ENCODE measurements at regions not wholly inside any gene's neighbourhood (a gene's known extent, or its start where the extent isn't known, plus 50 kb on each side); places are given as distances from the start of the nearest gene placed in this dataset.

DNA sequence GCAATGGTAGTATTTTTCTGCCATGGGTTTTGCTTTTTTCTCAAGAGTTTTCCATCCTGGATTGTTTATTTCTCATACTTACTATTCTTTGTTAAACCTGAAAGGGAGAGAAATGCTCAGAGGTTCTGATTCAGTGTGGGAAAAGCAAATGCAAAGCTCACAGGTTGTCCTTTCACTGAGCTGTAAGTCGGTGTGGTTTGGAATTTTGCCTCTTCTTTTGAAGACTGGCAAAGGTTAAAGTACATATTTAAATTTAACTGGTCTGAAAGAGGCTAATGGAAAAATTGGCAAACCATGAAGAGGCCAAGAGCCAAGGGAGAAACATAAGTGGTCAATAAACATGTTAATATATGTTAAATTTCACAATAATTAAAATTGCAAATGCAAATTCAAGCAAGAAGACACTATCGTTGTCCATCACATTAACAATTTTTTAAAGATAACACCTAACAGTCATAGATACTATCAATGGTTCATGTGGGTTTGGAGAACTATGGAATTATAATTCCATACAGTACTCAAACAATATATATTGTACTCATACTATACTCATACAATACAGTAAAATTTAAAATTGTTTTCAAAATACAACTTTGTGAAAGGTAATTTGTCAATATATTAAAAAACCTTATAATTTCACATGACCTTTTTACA is 246.8 kb upstream of the STT3B start:
- intact Hi-C loops (cut with DNase I), result no loop called here

DNA sequence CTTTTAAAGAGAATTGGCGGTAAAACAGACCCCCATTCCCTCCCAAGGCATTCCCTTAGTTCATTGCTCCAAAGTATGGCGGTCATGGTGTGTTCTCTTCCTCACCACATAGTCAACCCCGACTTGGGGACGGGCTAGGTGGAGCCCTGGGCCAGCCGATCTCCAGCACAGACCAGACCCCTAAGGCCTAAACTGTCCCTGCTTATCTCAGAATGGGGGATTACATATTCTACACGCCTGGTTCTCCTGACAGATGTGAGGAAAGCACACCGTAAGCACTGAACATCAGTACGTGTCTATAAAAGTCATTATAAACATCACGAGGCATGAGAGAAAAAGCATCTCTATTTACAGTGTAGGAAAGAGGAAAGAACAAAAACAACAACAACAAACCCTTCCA is 244.5 kb upstream of the STT3B start:
- DNase-seq (ENCODE audit: low spot score) (no peak), ATAC-seq (peak; percentile 69)
- intact Hi-C loops (cut with DNase I), result no loop called here

More for the DNA sequence above, 246.8 kb upstream of the STT3B start:
- ATAC-seq (no peak), DNase-seq (ENCODE audit: low spot score) (no peak)

DNA sequence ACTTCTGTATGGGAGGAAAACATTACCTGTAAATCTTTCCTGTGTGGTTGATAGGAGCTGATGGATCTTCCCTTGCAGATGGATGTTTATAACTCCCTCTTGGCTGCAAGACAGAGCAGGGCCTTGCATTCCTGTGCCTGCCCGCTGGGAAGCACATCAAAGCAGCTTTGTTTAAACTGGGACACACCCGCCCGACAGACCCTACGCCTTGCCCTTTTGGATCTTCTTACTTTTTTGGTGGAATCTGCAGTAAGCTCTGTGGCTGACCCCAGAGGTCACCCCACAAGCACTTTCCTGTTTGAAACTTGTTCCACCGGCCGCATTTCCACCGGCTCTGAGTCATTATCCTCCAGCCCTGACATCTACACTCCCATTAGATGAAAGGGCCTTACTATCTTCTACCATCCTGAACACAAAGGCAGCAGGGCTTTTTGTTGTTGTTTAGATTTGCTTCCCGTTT is 244.1 kb upstream of the STT3B start:
- peak; percentile 93 for ATAC-seq
- intact Hi-C loops (cut with DNase I), result no loop called here
- peak; percentile 69 for DNase-seq (ENCODE audit: low spot score)

DNA sequence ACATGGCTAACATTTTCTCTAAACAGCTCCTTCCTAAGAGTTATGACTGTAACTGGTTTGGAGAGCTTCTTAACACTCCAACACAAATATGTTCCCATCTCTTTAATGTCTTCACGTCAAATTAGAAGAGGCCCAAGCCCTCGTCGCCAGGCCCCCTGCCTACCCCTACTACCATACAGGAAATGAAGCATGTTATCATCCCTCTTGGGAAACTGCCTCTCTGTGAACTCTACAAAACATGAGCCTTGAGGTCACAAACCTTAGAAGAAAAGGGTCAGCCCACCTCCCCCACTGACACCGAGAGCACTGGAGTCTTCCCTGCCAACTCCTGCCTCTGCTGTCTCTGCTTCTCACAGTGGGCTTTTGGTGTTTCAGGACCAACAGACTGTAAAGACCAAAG is 243.1 kb upstream of the STT3B start:
- ATAC-seq (no peak), DNase-seq (ENCODE audit: low spot score) (no peak)
- intact Hi-C loops (cut with DNase I), result no loop called here

DNA sequence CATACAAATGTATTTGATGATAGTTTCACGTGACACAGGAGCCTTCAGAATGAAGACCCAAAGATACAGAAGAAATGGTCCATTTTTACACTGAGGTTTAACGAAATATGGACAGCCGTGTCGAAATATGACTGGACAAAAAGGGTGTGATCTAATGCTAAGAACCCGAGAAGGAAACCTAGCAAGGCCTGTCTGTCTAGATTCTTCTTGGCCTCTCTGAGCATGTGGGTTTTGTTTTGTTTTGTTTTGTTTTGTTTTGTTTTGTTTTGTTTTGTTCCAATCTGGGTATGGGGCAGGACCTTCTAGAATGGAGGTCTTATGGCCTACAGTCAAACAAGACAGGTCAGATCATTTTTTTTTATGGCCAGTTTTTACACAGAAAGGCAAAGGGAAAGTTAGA is 242.7 kb upstream of the STT3B start:
- DNase-seq (ENCODE audit: low spot score) (no peak), ATAC-seq (no peak)
- intact Hi-C loops (cut with DNase I), result no loop called here

DNA sequence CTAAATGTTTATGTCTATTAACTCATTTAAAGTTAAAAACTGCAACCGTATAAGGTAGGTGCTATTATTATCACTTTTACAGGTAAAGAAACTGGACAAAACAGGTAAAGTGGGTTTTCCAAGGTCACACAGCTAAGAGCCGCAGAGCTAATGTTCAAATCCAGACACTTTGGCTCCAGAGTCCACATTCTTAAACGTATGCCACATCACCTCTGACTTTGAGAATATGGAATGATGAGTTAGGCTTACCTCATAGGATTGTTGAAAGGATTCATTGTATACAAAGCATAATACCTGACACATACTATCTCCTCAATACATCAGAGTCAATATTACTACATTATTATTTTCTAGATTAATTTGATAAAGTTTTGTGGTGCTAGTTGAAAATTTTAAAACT is 240.9 kb upstream of the STT3B start:
- intact Hi-C loops (cut with DNase I), result no loop called here
- no peak for ATAC-seq
- no peak for DNase-seq (ENCODE audit: low spot score)

DNA sequence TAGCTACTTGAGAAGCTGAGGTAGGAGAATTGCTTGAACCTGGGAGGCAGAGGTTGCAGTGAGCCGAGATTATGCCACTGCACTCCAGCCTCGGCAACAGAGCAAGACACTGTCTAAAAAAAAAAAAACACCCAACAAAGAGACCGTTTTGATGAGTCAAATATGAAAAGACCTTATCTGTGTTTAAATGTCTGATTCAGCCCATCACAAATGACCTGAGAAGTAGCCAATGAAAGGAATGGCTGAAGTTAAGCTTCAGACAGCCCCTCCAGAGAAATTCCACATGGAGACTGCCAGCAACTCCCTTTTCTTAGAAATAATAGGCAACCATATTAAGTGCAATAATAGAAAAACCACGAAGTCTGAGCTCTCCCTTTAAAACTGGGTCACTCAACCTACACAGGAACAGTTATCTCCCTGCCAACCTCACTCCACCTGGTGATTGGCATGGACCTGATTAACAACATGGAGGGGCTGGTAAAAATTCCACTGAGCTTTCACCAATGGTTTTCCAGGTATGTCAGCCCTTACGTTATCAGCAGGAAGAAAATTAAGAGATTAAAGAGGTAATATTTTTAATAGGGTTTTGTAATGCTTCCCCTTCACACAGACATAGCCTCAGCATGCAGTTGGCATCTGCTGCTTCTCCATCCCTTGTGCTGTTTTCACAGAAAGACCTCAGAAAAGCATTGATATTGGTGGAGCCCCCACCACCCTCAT is 238.1 kb upstream of the STT3B start:
- ATAC-seq, result no peak
- intact Hi-C loops (cut with DNase I), result no loop called here
- DNase-seq (ENCODE audit: low spot score), result no peak

DNA sequence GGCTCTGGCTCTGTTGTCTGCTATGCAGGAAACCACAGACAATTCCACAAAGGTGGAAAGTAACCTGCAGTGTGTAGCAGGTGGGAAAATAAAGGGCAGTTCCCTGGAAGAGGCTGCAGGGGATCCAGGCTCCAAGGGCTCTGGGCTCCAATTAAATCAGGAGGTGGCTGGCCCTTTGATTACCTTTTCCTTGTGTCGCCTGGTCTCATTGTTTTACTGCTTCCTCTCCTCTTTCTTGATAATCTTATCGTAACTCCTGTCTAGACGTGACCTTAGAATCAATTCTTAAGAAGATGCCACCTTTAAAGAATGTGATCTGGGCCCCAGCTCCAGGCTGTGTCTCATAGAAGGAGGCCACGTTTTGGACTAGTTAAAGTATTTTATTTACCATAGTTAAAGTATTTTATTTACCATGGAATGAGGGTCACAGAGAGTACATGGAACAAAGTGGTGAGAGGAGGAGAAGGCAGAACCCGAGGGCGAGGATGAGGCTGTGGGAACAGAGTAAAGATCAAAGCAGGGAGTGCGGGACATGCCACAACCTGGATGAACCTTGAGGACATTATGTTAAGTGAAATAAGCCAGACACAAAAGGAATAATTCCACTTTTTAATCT is 237.5 kb upstream of the STT3B start:
- no peak for ATAC-seq
- intact Hi-C loops (cut with DNase I), result no loop called here
- DNase-seq (ENCODE audit: low spot score), result no peak

DNA sequence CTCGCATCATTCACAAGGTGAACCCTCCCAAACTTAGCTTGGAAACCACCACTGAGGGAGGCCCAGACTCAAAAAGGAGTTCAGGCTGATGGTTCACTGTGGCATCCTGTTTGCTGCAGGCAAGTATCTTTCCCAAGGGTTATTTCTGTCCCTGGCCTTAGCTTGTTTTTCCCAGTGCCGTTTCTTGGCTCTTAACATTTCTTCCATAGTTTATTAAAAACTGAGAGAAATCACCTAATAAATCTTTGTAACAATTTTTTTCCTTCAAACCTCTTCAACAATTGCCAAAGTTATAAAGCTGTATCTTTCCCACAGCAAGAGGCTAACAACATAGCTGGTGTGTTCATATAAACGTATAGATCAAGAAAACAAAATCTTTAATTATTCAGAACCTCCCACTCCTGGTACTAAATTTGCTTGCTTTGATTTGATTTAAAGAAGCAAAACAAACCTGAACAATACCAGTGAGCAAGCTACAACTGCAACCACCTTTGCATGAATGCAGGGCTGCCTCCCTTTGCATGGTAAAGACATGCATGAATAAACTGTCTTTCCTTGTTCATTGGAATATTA is 234.9 kb upstream of the STT3B start:
- no peak for ATAC-seq
- intact Hi-C loops (cut with DNase I), result no loop called here

DNA sequence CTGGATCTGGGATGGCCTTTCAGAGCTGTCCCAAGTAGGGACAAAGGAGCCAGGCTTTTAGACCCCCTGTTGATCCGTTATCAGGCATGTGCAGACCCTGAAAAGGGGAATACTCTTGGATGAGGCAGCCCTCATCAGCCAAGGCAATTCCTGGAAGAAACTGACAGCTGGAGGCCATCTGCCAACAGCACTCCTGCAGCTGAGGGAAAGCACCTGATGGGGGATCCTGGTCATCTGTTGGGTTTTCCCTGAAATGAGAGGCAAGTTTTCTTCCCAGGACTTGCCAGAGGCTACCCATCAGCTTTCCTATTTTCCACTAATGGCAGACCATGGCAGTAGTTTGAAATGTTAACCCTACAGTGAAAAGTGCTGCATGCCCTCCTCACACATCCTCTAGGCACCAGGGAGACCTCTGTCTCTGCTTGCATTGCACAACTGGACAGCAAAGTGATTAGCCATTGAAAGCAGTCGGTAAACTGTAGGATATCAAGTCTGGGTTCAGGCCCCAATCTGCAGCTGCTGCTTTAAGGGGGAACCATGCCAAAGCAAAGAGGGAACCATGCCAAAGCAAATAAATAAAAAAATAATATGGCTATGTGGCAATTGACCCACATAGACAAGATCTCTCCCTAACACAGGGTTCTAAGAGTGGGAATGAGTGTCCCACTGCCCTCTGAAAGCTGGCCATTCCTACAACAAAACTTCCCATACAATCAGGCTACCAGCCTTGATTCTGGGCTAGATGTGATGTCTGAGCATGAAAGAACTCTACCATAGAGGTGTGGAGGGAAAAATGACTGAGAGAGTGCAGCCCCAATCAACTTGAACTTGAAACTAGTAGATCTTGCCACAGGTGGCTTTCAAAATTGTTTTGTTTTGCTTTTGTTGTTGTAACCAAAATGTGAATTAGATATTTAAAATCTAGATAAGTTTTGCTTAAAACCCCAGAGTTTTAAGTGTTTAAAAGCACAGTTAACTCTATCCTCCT is 232.0 kb upstream of the STT3B start:
- DNase-seq (ENCODE audit: low spot score) (no peak), ATAC-seq (no peak)
- intact Hi-C loops (cut with DNase I), result no loop called here

More for the DNA sequence above, 234.9 kb upstream of the STT3B start:
- DNase-seq (ENCODE audit: low spot score), result no peak

DNA sequence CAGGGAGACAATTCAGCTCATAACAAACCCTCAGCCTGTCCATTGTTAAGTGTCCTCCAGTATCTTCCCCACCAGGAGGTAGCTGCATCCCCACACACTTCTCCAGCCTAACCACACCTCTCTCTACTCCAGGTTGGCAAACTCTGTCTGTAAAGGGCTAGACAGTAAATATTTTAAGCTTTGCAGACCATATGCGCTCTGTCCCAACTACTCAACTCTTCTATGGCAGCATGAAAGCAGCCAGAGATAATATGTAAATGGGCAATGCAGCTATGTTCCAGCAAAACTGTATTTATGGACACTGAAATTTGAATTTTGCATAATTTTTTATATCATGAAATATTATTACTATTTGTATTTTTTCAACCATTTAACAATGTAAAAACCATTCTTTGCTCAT is 230.4 kb upstream of the STT3B start:
- intact Hi-C loops (cut with DNase I), result no loop called here
- no peak for DNase-seq (ENCODE audit: low spot score)
- ATAC-seq, result no peak

DNA sequence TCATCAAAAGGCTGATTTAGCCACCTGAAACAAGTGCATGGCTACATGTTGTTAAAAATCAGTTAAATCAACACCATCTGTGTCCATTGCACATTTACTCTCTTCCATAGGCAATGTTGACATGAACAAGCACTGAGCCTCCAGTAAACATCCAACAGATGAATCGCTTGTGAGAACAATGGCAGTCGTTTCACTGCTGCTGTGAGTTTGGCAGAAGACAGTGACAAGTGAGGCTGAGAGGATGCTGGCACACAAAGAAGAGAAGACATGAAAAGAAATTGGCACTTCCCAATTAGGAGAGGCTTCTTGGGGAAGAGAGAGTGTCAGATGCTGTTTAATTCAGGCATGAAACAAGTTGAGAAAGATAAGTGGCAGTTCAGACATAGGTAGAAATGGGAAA is 227.4 kb upstream of the STT3B start:
- intact Hi-C loops (cut with DNase I), result no loop called here
- ATAC-seq, result no peak

DNA sequence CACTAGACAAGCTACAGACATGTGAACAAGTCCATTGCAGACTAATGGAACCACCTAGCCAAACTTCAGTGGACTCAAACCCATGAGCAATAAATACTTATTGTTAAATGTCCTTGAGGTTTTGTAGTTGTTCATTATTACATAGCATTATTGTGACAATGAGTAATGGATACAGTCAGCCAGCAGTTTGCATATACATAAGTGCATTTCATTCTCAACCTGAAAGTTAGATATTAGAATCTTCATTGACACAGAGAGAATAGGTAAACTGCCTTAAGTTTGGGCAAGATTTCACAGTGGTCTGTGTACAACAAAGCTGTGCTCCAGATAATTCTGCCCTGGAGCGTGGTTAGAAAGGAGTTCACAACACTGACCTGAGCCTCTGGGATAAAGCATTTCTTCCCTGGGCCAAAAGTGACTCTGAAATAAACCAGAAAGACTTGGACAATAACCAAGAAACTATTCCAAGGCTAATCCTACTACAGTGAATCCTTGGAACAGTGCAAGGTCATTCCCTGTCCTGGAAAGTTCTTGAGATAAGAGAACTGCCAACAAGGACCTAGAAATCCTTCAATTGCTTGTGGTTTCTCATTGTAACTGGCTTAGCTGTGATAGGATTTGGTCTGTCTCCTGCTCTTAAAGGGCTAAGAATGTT is 225.5 kb upstream of the STT3B start:
- DNase-seq (ENCODE audit: low spot score), result no peak
- intact Hi-C loops (cut with DNase I), result no loop called here
- peak; percentile 56 for ATAC-seq

More for the DNA sequence above, 227.4 kb upstream of the STT3B start:
- no peak for DNase-seq (ENCODE audit: low spot score)

DNA sequence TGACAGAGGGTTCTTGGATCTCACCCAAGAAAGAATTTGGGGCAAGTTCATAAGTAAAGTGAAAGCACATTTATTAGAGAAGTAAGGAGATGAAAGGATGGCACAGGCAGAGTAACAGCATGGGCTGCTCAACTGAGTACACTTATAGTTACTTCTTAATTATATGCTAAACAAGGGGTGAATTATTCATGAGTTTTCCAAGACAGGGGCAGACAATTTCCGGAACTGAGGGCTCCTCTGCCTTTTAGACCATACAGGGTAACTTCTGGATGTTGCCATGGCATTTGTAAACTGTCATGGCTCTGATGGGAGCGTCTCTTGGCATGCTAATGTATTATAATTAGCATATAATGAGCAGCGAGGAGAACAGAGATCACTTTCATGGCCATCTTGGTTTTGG is 221.2 kb upstream of the STT3B start:
- ATAC-seq, result no peak
- DNase-seq (ENCODE audit: low spot score), result no peak
- intact Hi-C loops (cut with DNase I), result loop anchor here (10.0 kb wide), 1 partner anchor 1917 kb away; no protein-coding TSS in a partner anchor

DNA sequence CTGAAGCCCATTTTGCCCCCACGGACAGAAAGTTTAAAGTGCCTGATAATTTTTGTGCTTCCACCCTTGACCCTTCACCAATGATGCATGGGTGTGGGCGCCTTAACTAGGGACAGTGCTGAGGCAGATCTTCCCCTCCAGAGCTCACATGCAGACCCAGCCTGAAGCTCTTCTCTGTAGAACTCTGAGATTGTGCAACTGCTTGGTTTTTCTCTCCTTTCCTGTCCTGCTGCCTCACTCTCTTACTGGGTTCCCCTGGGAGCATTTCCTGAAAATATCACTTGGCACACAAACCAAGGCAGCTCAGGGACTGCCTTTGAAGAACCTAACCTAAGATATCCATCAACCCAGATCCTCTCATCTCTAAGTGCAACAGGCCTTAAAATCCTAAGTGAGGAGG is 220.3 kb upstream of the STT3B start:
- intact Hi-C loops (cut with DNase I), result loop anchor here (10.0 kb wide), 1 partner anchor 1918 kb away; no protein-coding TSS in a partner anchor
- DNase-seq (ENCODE audit: low spot score) (no peak), ATAC-seq (peak; percentile 84)

DNA sequence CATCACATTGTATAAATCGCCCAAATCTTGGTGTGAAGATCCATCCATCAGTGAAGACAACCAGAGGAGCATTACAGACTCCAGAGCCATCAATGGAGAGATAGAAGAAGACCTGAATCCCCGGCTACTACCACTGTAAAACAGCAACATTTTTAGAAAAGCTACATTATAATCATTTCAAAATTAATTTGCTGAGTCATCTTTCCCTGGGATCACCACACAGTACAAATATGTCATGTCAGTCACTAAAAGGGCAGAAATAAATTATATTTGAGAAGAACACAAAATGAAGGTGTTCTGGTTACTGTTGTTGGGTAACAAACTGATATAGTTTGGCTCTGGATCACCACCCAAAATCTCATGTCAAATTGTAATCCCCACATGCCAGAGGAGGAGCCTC is 218.5 kb upstream of the STT3B start:
- DNase-seq (ENCODE audit: low spot score) (no peak), ATAC-seq (no peak)
- intact Hi-C loops (cut with DNase I), result loop anchor here (10.0 kb wide), 1 partner anchor 1919 kb away; no protein-coding TSS in a partner anchor

DNA sequence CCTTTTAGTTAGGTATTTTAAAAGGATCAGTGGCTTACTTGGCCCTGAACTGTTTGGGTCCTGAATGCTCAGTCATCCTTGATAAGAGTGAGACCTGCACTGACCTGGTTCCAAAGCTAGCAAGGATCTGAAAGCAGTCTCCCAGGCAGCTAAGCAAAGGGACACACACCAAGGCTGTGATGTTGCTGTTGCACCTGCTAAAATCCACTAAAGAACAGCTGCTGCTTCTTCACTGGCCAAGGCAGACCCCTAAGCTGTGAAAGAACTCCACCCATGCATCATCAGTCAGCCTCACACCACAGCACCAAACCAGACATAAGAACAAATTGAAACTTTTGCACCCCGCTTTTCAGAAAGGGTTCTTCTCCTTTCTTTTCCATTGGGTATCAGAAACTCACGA is 213.4 kb upstream of the STT3B start:
- intact Hi-C loops (cut with DNase I), result loop anchor here (10.0 kb wide), 1 partner anchor 1925 kb away; no protein-coding TSS in a partner anchor
- no peak for ATAC-seq

DNA sequence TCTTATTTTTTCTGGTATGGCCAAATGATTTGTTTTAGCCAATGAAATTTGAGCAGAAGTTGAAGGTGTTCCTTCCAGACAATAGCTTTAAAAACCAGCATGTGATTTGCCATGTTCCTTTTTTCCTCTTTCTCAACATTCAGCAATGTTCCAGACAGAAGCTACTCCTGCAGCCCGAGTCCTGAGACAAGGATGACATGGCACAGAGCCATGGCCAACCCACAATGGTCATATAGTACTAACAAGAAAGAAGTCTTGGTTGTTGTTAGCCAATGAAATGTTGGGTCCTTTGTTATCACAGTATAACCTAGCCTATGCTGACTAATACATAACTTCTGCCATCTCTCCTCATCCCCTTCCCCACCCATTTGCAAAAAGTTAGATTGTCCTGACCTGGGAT is 211.1 kb upstream of the STT3B start:
- intact Hi-C loops (cut with DNase I), result no loop called here
- DNase-seq (ENCODE audit: low spot score) (no peak), ATAC-seq (no peak)

More for the DNA sequence above, 213.4 kb upstream of the STT3B start:
- no peak for DNase-seq (ENCODE audit: low spot score)
